Pancreas (tissue), 10 donors: ENCODE measurements at regions not wholly inside any gene's neighbourhood (a gene's known extent, or its start where the extent isn't known, plus 50 kb on each side); places are given as distances from the start of the nearest gene placed in this dataset.

ENCODE experiments used
- ATAC-seq, 4 donors: fragments of 200-7000 bp; cut with Tn5 transposase; one replicate each; pipeline versions ENCODE4 v1.8.0 to v1.9.1; 2020; ENCODE audit warnings: mild to moderate bottlenecking in 4 of 4, moderate library complexity in 4 of 4
- DNase-seq, 6 donors: peaks; one replicate each; pipeline ENCODE4 v3.0.0-alpha.2; 2020
- FAIRE-seq: peaks from 2 replicates; lab custom pipeline; 2012; peaks lifted over from hg19 to GRCh38; lab: Jason Lieb, UNC
- H3K27ac ChIP-seq, 4 donors: fragments of 200-600 bp; sonication (generic); 1 replicate in 3 of 4; 2 replicates in 1 of 4; pipeline versions ENCODE4 v1.5.0 to v1.8.0; 2020
- H3K27me3 ChIP-seq, 4 donors: fragments of 200-600 bp; one replicate each; pipeline ENCODE4 v1.8.0; 2021
- H3K36me3 ChIP-seq, 3 donors: fragments of 200-600 bp; sonication (generic) in 1 of 3; one replicate each; pipeline versions ENCODE4 v1.5.0 to v1.8.0; 2020 to 2021
- H3K4me1 ChIP-seq, 3 donors: fragments of 200-600 bp; one replicate each; pipeline ENCODE4 v1.8.0; 2021
- H3K4me3 ChIP-seq, 4 donors: fragments of 200-600 bp; sonication (generic) in 2 of 4; one replicate each; pipeline versions ENCODE4 v1.5.0 to v1.8.0; 2020 to 2021
- H3K9me3 ChIP-seq, 4 donors: fragments of 200-600 bp; one replicate each; pipeline ENCODE4 v1.8.0; 2021
- CTCF ChIP-seq, 4 donors: fragments of 200-600 bp; sonication (generic) in 3 of 4; IDR thresholded peaks; one replicate each; pipeline versions ENCODE4 v1.5.0 to v1.8.0; 2021; ENCODE audit warnings: antibody characterized with exemption in 4 of 4
- WGBS, 2 donors: extraction: QIAGEN DNeasy Blood & Tissue Kit; methylation state at CpG; one replicate each; pipeline ENCODE4 v1.1.7; 2013; 5-methylcytosine and 5-hydroxymethylcytosine counted together
- intact Hi-C, 3 donors: fragments of 100-400 bp; cut with DNase I; formaldehyde crosslinking; loops; one replicate each; pipeline versions ENCODE4 v1.11.1 to v1.14.2; 2022
- donor health status: healthy with polysubstance abuse.
- donor health status: DM: no; HTN: no; CAD: no; lungs with moderate emphysema.
- donor health status: DM: no; HTN: no; CAD: no.
- donor health status: control.
- donor health status: control.
- donor health status: Bipolar disorder and iron deficiency.
- donor health status: DM: yes; HTN: yes; CAD: no.
- donor health status: DM: no; HTN: no; CAD: no.
- donor health status: DM: no; HTN: no; CAD: no.
- donor health status: DM: yes; HTN: yes; CAD: no.

GRCh38 chr1:242797856-242798255, 273.4 kb upstream of the PLD5 start:
- H3K4me1 ChIP-seq = no peaks in the 10 kb centered on the region
- no peak for FAIRE-seq
- no peak for DNase-seq
- TF ChIP-seq CTCF (IDR thresholded peaks at IDR 0.05) = no peak
- H3K9me3 ChIP-seq = no peaks in the 10 kb centered on the region
- ATAC-seq = no peak
- intact Hi-C loops = no loop called here
- no peak overlapping the region for H3K4me3 ChIP-seq
- H3K36me3 ChIP-seq = no peaks in the 10 kb centered on the region
- H3K27me3 ChIP-seq = no peaks in the 10 kb centered on the region
- no peak overlapping the region for H3K27ac ChIP-seq

GRCh38 chr1:242788771-242789170, 264.3 kb upstream of the PLD5 start:
- WGBS, 2 donors = 30 to 35% methylated on average over 2 of the region's 2 CpGs
- Histone ChIP-seq H3K36me3 (no peaks in the 10 kb centered on the region), H3K4me3 (no peak overlapping the region), H3K9me3 (no peaks in the 10 kb centered on the region), H3K27me3 (no peaks in the 10 kb centered on the region), H3K4me1 (no peaks in the 10 kb centered on the region), H3K27ac (no peak overlapping the region)
- DNase-seq = no peak
- ATAC-seq = no peak
- no peak for FAIRE-seq
- no peak for TF ChIP-seq CTCF (IDR thresholded peaks at IDR 0.05)
- intact Hi-C loops = no loop called here

GRCh38 chr1:242787968-242788367, 263.5 kb upstream of the PLD5 start:
- Histone ChIP-seq H3K9me3 (no peaks in the 10 kb centered on the region), H3K4me1 (no peaks in the 10 kb centered on the region), H3K4me3 (no peak overlapping the region), H3K36me3 (no peaks in the 10 kb centered on the region), H3K27ac (no peak overlapping the region), H3K27me3 (no peaks in the 10 kb centered on the region)
- intact Hi-C loops = no loop called here
- no peak for DNase-seq
- no peak for TF ChIP-seq CTCF (IDR thresholded peaks at IDR 0.05)
- no peak for ATAC-seq
- 63 to 74% methylated on average over 2 of the region's 2 CpGs for WGBS, 2 donors
- no peak for FAIRE-seq

GRCh38 chr1:242784807-242785206, 260.3 kb upstream of the PLD5 start:
- intact Hi-C loops = no loop called here

GRCh38 chr1:242784084-242784483, 259.6 kb upstream of the PLD5 start:
- intact Hi-C loops = no loop called here
- FAIRE-seq = no peak
- TF ChIP-seq CTCF (IDR thresholded peaks at IDR 0.05) = no peak
- no peak for ATAC-seq
- Histone ChIP-seq H3K36me3 (no peaks in the 10 kb centered on the region), H3K9me3 (no peaks in the 10 kb centered on the region), H3K4me1 (no peaks in the 10 kb centered on the region), H3K4me3 (no peak overlapping the region), H3K27me3 (no peaks in the 10 kb centered on the region), H3K27ac (no peak overlapping the region)
- 33 to 48% methylated on average over 4 of the region's 4 CpGs for WGBS, 2 donors
- DNase-seq = no peak

More at GRCh38 chr1:242784807-242785206, 260.3 kb upstream of the PLD5 start:
- ATAC-seq = no peak
- Histone ChIP-seq H3K4me3 (no peak overlapping the region), H3K36me3 (no peaks in the 10 kb centered on the region), H3K4me1 (no peaks in the 10 kb centered on the region), H3K27me3 (no peaks in the 10 kb centered on the region), H3K9me3 (no peaks in the 10 kb centered on the region), H3K27ac (no peak overlapping the region)
- WGBS, 2 donors = 40 to 62% methylated on average over 7 of the region's 7 CpGs
- no peak for TF ChIP-seq CTCF (IDR thresholded peaks at IDR 0.05)
- no peak for FAIRE-seq
- DNase-seq = no peak
